Adrenal gland (tissue), 9 donors: ENCODE measurements at regions not wholly inside any gene's neighbourhood (a gene's known extent, or its start where the extent isn't known, plus 50 kb on each side); places are given as distances from the start of the nearest gene placed in this dataset.

Source experiments
- DNase-seq, 7 donors: peaks; one replicate each; pipeline ENCODE4 v3.0.0-alpha.2; 2019 to 2020
- H3K27ac ChIP-seq, 5 donors: fragments of 200-600 bp; sonication (generic) in 4 of 5; 1 replicate in 3 of 5; 2 replicates in 2 of 5; pipeline versions ENCODE4 v1.5.1 to v1.8.0; 2016 to 2020; ENCODE audit warnings: mild to moderate bottlenecking in 1 of 5
- H3K27me3 ChIP-seq: fragments of 200-600 bp; 2 replicates; pipeline ENCODE4 v1.8.0; 2021
- H3K36me3 ChIP-seq, 2 donors: fragments of 200-600 bp; replicated peaks in 1 of 2; 1 replicate in 1 of 2; 2 replicates in 1 of 2; pipeline versions ENCODE4 v1.5.1 to v1.8.0; 2018 to 2022
- H3K4me1 ChIP-seq, 2 donors: fragments of 200-600 bp; replicated peaks in 1 of 2; 1 replicate in 1 of 2; 2 replicates in 1 of 2; pipeline versions ENCODE4 v1.5.1 to v1.8.0; 2018 to 2021
- H3K4me3 ChIP-seq, 4 donors: fragments of 200-600 bp; sonication (generic) in 3 of 4; one replicate each; pipeline ENCODE4 v1.5.1; 2016 to 2018
- H3K9me3 ChIP-seq, 3 donors: fragments of 200-600 bp; sonication (generic) in 1 of 3; replicated peaks in 1 of 3; 1 replicate in 2 of 3; 2 replicates in 1 of 3; pipeline versions ENCODE4 v1.5.1 to v1.8.0; 2016 to 2021
- CTCF ChIP-seq, 6 experiments: fragments of 450-650 bp in 4 of 6; fragments of 200-600 bp in 2 of 6; sonication (generic) in 1 of 6; IDR thresholded peaks; 1 replicate in 5 of 6; 2 replicates in 1 of 6; pipeline versions ENCODE4 v1.5.1 to v1.8.0; 2016 to 2021; ENCODE audit warnings: antibody characterized with exemption in 6 of 6, mild to moderate bottlenecking in 2 of 6, moderate library complexity in 1 of 6
- POLR2A ChIP-seq, 2 donors: fragments of 450-650 bp; IDR thresholded peaks; one replicate each; pipeline ENCODE4 v1.6.1; 2017; ENCODE audit warnings: antibody characterized with exemption in 2 of 2, mild to moderate bottlenecking in 2 of 2, moderate library complexity in 1 of 2
- WGBS, 4 donors: extraction: QIAGEN DNeasy Blood & Tissue Kit in 2 of 4; methylation state at CpG; one replicate each; pipeline versions ENCODE4 v1.1.5 to v1.1.7; 2013 to 2017; 5-methylcytosine and 5-hydroxymethylcytosine counted together
- intact Hi-C, 2 donors: fragments of 100-400 bp; cut with DNase I; formaldehyde crosslinking; loops; one replicate each; pipeline versions ENCODE4 v1.14.1 to v1.15.0; 2022 to 2023
- donor health status: healthy with polysubstance abuse.
- donor health status: Bipolar disorder and iron deficiency.
- donor health status: DM: yes; HTN: yes; CAD: no.
- donor health status: DM: no; HTN: no; CAD: no.
- donor health status: DM: no; HTN: no; CAD: no.

GRCh38 chr6:8277769-8278168, 157.6 kb downstream of the SLC35B3 start:
- H3K4me1 ChIP-seq, result no peaks in the 10 kb centered on the region
- H3K27ac ChIP-seq, result no peak overlapping the region
- intact Hi-C loops, result no loop called here
- no peaks in the 10 kb centered on the region for H3K9me3 ChIP-seq
- no peak overlapping the region for H3K4me3 ChIP-seq
- no peak for DNase-seq
- H3K27me3 ChIP-seq, result no peaks in the 10 kb centered on the region
- no peaks in the 10 kb centered on the region for H3K36me3 ChIP-seq
- TF ChIP-seq POLR2A (IDR thresholded peaks at IDR 0.05), result no peak
- no peak for TF ChIP-seq CTCF (IDR thresholded peaks at IDR 0.05)
- WGBS, 4 donors, result 37 to 47% (median 40%) methylated on average over 7 of the region's 7 CpGs

- TF ChIP-seq CTCF (IDR thresholded peaks at IDR 0.05) (no peak), POLR2A (IDR thresholded peaks at IDR 0.05) (no peak)
- 72 to 82% (median 79%) methylated on average over 7 of the region's 7 CpGs for WGBS, 4 donors
- no peaks in the 10 kb centered on the region for H3K9me3 ChIP-seq
Measured at GRCh38 chr6:8276148-8276547, 159.2 kb downstream of the SLC35B3 start.

GRCh38 chr6:8275667-8276066, 159.7 kb downstream of the SLC35B3 start:
- no peak for TF ChIP-seq CTCF (IDR thresholded peaks at IDR 0.05)
- H3K4me1 ChIP-seq, result no peaks in the 10 kb centered on the region
- no peaks in the 10 kb centered on the region for H3K36me3 ChIP-seq
- H3K4me3 ChIP-seq, result no peak overlapping the region
- no peaks in the 10 kb centered on the region for H3K27me3 ChIP-seq
- DNase-seq, result no peak
- intact Hi-C loops, result no loop called here
- H3K9me3 ChIP-seq, result no peaks in the 10 kb centered on the region
- no peak overlapping the region for H3K27ac ChIP-seq

More at GRCh38 chr6:8276148-8276547, 159.2 kb downstream of the SLC35B3 start:
- intact Hi-C loops, result no loop called here
- Histone ChIP-seq H3K27me3 (no peaks in the 10 kb centered on the region), H3K4me3 (no peak overlapping the region), H3K36me3 (no peaks in the 10 kb centered on the region), H3K4me1 (no peaks in the 10 kb centered on the region), H3K27ac (no peak overlapping the region)
- DNase-seq, result no peak

GRCh38 chr6:8274226-8274625, 161.1 kb downstream of the SLC35B3 start:
- 53 to 72% (median 65%) methylated on average over 3 of the region's 3 CpGs for WGBS, 4 donors

More at GRCh38 chr6:8274226-8274625, 161.1 kb downstream of the SLC35B3 start:
- Histone ChIP-seq H3K4me3 (no peak overlapping the region), H3K27ac (no peak overlapping the region), H3K36me3 (no peaks in the 10 kb centered on the region), H3K4me1 (no peaks in the 10 kb centered on the region), H3K27me3 (no peaks in the 10 kb centered on the region), H3K9me3 (no peaks in the 10 kb centered on the region)
- intact Hi-C loops, result no loop called here
- no peak for DNase-seq
- no peak for TF ChIP-seq POLR2A (IDR thresholded peaks at IDR 0.05)
- no peak for TF ChIP-seq CTCF (IDR thresholded peaks at IDR 0.05)
